Astrocyte (in vitro differentiated cells and primary cell): ENCODE measurements at regions not wholly inside any gene's neighbourhood (a gene's known extent, or its start where the extent isn't known, plus 50 kb on each side); places are given as distances from the start of the nearest gene placed in this dataset.

Source experiments
- CTCF ChIP-seq: IDR thresholded peaks from 2 replicates; pipeline ENCODE4 v1.5.1; 2011; ENCODE audit warnings: low read depth, mild to moderate bottlenecking, inconsistent platforms, low read length, moderate library complexity; ENCODE audit not compliant: insufficient read depth
- EZH2 ChIP-seq: IDR thresholded peaks from 2 replicates; pipeline ENCODE4 v1.6.1; 2012; ENCODE audit warnings: mild to moderate bottlenecking, low read length, inconsistent platforms; ENCODE audit not compliant: insufficient read depth

DNA sequence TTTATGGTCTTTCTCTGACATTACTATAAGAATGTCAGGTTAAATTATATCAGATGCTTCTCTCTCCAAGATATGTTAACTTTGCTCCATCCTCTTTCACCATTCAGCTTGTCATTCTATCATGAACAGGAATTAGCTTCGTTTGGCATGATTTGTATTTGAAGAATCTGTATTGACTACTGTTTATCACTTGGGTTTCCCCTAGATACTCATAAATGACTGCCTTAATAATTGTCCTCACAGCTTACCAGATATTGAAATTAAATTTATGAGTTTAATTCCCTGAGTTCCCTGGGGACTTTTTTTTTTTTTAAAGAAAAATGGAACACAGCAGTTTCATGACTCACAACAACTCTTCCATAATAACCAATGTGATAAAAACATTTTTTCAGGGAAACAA lies 76.2 kb upstream of the EOLA2 start:
- TF ChIP-seq CTCF (no peak), EZH2 (no peak)
